Adrenal gland (tissue), 9 donors: ENCODE measurements at regions not wholly inside any gene's neighbourhood (a gene's known extent, or its start where the extent isn't known, plus 50 kb on each side); places are given as distances from the start of the nearest gene placed in this dataset.

Experiments used
- DNase-seq, 7 donors: peaks; one replicate each; pipeline ENCODE4 v3.0.0-alpha.2; 2019 to 2020
- H3K27ac ChIP-seq, 5 donors: fragments of 200-600 bp; sonication (generic) in 4 of 5; 1 replicate in 3 of 5; 2 replicates in 2 of 5; pipeline versions ENCODE4 v1.5.1 to v1.8.0; 2016 to 2020; ENCODE audit warnings: mild to moderate bottlenecking in 1 of 5
- H3K27me3 ChIP-seq: fragments of 200-600 bp; 2 replicates; pipeline ENCODE4 v1.8.0; 2021
- H3K36me3 ChIP-seq, 2 donors: fragments of 200-600 bp; replicated peaks in 1 of 2; 1 replicate in 1 of 2; 2 replicates in 1 of 2; pipeline versions ENCODE4 v1.5.1 to v1.8.0; 2018 to 2022
- H3K4me1 ChIP-seq, 2 donors: fragments of 200-600 bp; replicated peaks in 1 of 2; 1 replicate in 1 of 2; 2 replicates in 1 of 2; pipeline versions ENCODE4 v1.5.1 to v1.8.0; 2018 to 2021
- H3K4me3 ChIP-seq, 4 donors: fragments of 200-600 bp; sonication (generic) in 3 of 4; one replicate each; pipeline ENCODE4 v1.5.1; 2016 to 2018
- H3K9me3 ChIP-seq, 3 donors: fragments of 200-600 bp; sonication (generic) in 1 of 3; replicated peaks in 1 of 3; 1 replicate in 2 of 3; 2 replicates in 1 of 3; pipeline versions ENCODE4 v1.5.1 to v1.8.0; 2016 to 2021
- POLR2A ChIP-seq, 2 donors: fragments of 450-650 bp; IDR thresholded peaks; one replicate each; pipeline ENCODE4 v1.6.1; 2017; ENCODE audit warnings: antibody characterized with exemption in 2 of 2, mild to moderate bottlenecking in 2 of 2, moderate library complexity in 1 of 2
- WGBS, 4 donors: extraction: QIAGEN DNeasy Blood & Tissue Kit in 2 of 4; methylation state at CpG; one replicate each; pipeline versions ENCODE4 v1.1.5 to v1.1.7; 2013 to 2017; 5-methylcytosine and 5-hydroxymethylcytosine counted together
- intact Hi-C, 2 donors: fragments of 100-400 bp; cut with DNase I; formaldehyde crosslinking; loops; one replicate each; pipeline versions ENCODE4 v1.14.1 to v1.15.0; 2022 to 2023
- TF ChIP-seq, protein P1 (sequence below), 6 experiments: fragments of 450-650 bp in 4 of 6; fragments of 200-600 bp in 2 of 6; sonication (generic) in 1 of 6; IDR thresholded peaks; 1 replicate in 5 of 6; 2 replicates in 1 of 6; pipeline versions ENCODE4 v1.5.1 to v1.8.0; 2016 to 2021; ENCODE audit warnings: antibody characterized with exemption in 6 of 6, mild to moderate bottlenecking in 2 of 6, moderate library complexity in 1 of 6
- donor health status: healthy with polysubstance abuse.
- donor health status: Bipolar disorder and iron deficiency.
- donor health status: DM: yes; HTN: yes; CAD: no.
- donor health status: DM: no; HTN: no; CAD: no.
- donor health status: DM: no; HTN: no; CAD: no.

DNA sequence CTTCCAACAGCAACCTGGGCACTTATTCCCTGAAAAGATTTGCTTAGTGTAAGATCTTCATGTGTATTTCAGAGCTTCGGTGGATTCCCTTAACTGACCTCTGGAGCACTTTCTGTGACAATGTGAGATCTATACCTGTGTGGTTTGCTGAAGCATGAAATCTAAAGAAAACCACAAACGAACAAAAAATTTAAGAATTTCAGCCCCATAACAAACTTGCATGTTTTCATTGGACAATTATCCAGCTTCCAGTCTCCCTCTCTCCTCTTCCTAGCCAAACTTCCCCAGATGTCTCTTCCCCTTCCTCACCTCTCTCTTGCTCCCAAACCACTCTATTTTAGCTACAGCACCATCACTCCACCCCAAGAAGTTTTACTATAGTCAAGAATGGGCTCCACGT is 279.9 kb upstream of the SORCS1 start:
- Histone ChIP-seq H3K9me3 (no peaks in the 10 kb centered on the region), H3K36me3 (no peaks in the 10 kb centered on the region), H3K27ac (no peak overlapping the region), H3K4me1 (no peaks in the 10 kb centered on the region), H3K27me3 (no peaks in the 10 kb centered on the region), H3K4me3 (no peak overlapping the region)
- TF ChIP-seq, protein P1, sequence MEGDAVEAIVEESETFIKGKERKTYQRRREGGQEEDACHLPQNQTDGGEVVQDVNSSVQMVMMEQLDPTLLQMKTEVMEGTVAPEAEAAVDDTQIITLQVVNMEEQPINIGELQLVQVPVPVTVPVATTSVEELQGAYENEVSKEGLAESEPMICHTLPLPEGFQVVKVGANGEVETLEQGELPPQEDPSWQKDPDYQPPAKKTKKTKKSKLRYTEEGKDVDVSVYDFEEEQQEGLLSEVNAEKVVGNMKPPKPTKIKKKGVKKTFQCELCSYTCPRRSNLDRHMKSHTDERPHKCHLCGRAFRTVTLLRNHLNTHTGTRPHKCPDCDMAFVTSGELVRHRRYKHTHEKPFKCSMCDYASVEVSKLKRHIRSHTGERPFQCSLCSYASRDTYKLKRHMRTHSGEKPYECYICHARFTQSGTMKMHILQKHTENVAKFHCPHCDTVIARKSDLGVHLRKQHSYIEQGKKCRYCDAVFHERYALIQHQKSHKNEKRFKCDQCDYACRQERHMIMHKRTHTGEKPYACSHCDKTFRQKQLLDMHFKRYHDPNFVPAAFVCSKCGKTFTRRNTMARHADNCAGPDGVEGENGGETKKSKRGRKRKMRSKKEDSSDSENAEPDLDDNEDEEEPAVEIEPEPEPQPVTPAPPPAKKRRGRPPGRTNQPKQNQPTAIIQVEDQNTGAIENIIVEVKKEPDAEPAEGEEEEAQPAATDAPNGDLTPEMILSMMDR (IDR thresholded peaks at IDR 0.05), result no peak
- TF ChIP-seq POLR2A (IDR thresholded peaks at IDR 0.05), result no peak
- no peak for DNase-seq
- WGBS, 4 donors, result 61 to 73% (median 64%) methylated on average over 3 of the region's 3 CpGs
- intact Hi-C loops, result no loop called here

DNA sequence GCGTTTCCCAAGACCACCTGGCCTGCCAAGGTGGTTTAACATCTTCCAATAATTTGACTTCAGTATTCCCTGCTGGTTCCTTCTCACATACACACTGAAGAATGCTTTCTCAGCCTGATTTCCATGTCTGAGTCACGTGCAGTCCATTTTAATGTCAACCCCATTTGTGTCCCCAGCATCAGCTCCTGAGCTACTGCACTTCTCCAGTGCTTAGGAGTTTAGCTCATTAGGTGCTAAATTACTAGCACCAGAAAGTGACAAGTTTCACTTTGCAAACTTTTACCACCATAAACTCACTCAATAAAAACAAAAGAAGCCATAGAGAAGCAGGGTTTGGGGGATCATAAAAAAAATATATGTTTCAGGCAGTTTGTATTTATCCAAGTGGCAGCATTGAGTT is 279.3 kb upstream of the SORCS1 start:
- Histone ChIP-seq H3K27me3 (no peaks in the 10 kb centered on the region), H3K4me1 (no peaks in the 10 kb centered on the region), H3K4me3 (no peak overlapping the region), H3K27ac (no peak overlapping the region), H3K9me3 (no peaks in the 10 kb centered on the region), H3K36me3 (no peaks in the 10 kb centered on the region)
- no peak for DNase-seq
- TF ChIP-seq, protein P1 (IDR thresholded peaks at IDR 0.05), result no peak
- no peak for TF ChIP-seq POLR2A (IDR thresholded peaks at IDR 0.05)
- intact Hi-C loops, result no loop called here
- WGBS, 4 donors, result 62 to 70% (median 65%) methylated on average over 2 of the region's 2 CpGs

DNA sequence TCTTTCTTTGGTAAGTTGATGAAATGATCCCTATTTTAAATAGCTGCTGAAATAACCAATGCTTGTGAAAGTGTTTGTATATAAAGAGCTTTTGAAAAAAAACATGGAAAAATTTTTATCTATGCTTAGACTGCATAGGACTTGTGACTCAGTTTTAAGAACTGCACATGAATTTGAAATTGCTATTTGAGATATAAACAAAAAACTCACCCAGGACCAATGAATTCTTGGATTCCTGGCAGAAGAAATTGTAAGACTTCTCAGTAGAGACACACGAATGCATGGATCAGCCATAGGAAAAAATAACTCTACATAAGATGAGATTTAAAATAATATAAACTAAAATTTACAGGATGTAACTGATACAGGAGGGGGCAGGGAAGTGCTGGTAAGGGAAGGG is 278.8 kb upstream of the SORCS1 start:
- TF ChIP-seq POLR2A (IDR thresholded peaks at IDR 0.05), result no peak
- TF ChIP-seq, protein P1 (IDR thresholded peaks at IDR 0.05), result no peak
- Histone ChIP-seq H3K27me3 (no peaks in the 10 kb centered on the region), H3K4me1 (no peaks in the 10 kb centered on the region), H3K27ac (no peak overlapping the region), H3K9me3 (peaks cover 0 to 3% (median 0%) of the 10 kb centered on the region in 3 donors), H3K4me3 (no peak overlapping the region), H3K36me3 (no peaks in the 10 kb centered on the region)
- 0 to 33% (median 0%) methylated on average over 1 of the region's 1 CpG for WGBS, 4 donors
- DNase-seq, result no peak
- intact Hi-C loops, result no loop called here

DNA sequence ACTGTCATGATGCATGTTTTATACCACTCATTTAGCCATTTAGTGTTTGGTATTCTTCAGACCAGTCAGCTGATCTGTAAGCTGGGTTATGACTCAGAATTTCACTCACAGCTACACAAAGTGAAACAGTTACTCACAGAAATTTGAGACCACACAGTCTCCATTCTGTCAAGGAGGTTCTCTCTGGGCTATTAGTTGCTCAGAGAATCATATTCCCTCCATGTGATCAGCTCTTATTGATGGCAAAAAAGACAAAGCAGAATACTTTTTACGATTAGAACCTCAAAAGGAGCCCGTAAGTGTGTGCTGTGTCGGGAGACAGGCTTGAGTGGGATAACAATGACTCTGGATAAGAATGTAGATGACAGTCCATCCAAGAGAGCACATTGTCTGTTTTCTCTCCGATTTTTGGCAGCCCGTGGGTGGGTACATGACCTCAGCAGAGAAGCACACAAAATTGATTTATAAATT is 277.6 kb upstream of the SORCS1 start:
- WGBS, 4 donors, result 61 to 73% (median 69%) methylated on average over 5 of the region's 5 CpGs
- H3K27me3 ChIP-seq, result no peaks in the 10 kb centered on the region
- no peak for DNase-seq
- no peak overlapping the region for H3K27ac ChIP-seq
- no peak overlapping the region for H3K4me3 ChIP-seq
- intact Hi-C loops, result no loop called here
- no peaks in the 10 kb centered on the region for H3K36me3 ChIP-seq
- peaks cover 0 to 4% (median 0%) of the 10 kb centered on the region in 3 donors for H3K9me3 ChIP-seq
- no peaks in the 10 kb centered on the region for H3K4me1 ChIP-seq
- TF ChIP-seq, protein P1 (IDR thresholded peaks at IDR 0.05), result no peak
- no peak for TF ChIP-seq POLR2A (IDR thresholded peaks at IDR 0.05)
